ENCODE measurements at regions not wholly inside any gene's neighbourhood (a gene's known extent, or its start where the extent isn't known, plus 50 kb on each side); places are given as distances from the start of the nearest gene placed in this dataset.
"Not testable (repeated sequence)": the region's sequence is repeated elsewhere in the genome, so short reads cannot be mapped to it uniquely, and the experiment has no call there.

DNA sequence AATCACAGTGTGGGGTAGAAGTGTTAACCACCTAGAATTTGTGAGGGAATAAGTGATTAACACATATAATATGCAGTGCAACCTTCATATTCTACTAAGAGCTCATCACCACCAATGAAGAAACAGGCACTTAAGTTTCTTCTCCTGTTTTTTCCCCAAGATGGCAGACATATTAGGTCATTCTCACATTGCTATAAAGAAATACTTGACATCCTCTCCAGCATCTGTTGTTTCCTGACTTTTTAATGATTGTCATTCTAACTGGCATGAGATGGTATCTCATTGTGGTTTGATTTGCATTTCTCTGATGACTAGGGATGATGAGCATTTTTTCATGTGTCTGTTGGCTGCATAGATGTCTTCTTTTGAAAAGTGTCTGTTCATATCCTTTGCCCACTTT is 301.5 kb upstream of the CLEC14A start:
- not testable (repeated sequence) for DNase-seq

- peak in 1 of 2 experiments; percentile 21 for DNase-seq
Observed at GRCh38 chr14:38556252-38556651, 300.4 kb upstream of the CLEC14A start.

DNA sequence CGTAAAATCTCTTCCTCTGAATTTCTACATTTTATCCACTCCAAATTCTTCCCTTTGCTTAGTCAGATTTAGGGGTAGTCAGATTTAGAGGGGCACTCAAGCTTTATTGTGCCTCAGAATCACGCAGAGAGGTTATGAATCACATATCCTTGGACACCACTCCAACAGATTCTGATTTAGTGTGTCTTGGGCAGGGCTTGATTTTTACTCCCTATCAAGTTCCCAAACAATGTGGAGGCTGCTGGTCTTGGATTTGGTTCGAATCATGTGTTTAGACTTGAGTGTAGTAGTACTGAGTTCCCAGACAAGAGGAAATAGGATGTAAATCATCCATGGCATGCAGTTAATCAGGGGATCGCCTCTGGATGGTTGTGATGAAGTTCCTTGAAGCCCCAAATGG is 298.1 kb upstream of the CLEC14A start:
- no peak for DNase-seq

DNA sequence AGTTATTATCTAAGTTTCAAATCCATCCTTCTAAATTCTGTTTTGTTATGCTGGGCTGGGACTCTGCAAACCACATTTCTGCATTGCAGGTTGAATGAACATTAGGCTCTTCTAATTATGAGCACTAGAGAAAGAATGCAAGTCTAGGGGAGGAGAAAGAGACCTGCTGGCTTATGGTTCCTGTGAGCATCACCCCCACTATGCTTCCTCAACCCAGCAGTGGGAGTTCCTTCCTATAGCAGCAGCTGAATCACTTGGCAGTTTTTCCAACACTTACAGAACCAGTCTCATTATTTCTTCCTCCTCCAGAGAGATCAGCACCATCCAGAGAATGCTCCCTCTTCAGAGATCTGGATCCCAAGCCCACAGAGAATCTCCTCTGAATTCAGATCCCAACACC is 297.7 kb upstream of the CLEC14A start:
- no peak for DNase-seq

GRCh38 chr14:38549564-38549963 is 293.7 kb upstream of the CLEC14A start:
- no peak for DNase-seq

DNA sequence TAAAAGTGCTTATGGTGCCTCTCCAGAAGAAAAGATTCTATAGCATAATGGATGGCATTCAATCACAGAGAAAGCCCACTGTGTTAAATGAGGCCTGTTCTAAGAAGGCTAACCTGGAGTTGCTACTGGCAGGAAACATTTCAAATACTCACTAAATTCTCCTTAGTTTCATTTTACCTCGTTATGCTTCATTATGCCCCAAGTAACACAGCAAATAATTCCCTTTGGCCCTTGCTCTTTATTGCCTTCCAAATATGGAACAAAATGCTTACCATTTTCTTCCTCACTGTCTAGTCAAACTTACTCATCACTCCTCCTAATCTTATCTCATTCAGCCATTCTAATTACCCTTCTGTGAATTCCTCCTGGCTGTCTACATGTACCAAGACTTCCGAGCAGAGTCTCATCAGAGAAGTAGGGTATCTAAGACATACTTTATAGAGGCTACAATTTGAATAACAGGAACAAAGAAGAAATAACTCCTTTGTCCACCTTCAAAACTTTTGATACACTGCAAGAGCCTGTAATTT is 292.1 kb upstream of the CLEC14A start:
- no peak for DNase-seq

DNA sequence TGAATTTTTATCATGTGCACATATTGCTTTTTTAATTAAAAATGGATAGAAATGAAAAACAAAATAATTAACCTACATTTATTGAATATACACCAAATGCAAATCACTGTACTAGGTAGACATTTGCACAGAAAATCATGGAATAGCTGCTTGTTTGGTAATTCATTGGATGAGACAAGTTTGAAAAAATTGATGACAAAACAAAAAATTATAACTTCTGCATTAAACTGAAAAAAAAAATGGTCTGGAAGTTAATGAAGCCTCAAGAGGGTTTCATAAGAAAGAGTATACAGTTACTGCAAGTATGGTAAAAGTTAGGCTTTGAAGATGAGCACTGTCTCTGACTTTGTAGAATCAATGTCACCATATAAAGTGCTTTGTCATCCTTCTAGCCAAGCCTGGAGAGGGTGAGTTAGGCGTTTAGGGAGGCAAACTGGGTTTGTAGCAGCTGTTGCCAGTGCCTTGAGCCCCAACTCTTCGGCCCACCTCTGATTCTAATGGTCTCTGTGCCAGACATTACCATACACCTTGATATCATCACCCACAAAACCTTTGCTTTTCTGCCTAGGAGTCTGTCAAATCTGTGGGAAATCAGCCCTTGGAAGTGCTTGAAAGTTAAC is 291.1 kb upstream of the CLEC14A start:
- no peak for DNase-seq

GRCh38 chr14:38544776-38545175 is 288.9 kb upstream of the CLEC14A start:
- DNase-seq: no peak

DNA sequence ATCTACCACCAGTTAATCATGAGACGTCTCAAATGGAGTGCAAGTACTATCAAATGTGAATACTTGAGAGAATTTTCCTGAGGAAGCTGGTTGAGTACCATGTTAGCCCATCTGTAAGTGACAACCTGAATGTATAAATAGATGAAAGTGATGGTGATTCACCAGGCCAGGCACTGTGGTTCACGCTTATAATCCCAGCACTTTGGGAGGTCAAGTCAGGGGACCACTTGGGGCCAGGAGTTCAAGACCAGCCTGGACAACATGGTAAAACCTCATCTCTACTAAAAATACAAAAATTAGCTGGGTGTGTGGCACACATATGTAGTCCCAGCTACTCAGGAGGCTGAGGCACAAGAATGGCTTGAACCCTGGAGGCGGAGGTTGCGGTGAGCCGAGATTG is 288.0 kb upstream of the CLEC14A start:
- DNase-seq: not testable (repeated sequence)

DNA sequence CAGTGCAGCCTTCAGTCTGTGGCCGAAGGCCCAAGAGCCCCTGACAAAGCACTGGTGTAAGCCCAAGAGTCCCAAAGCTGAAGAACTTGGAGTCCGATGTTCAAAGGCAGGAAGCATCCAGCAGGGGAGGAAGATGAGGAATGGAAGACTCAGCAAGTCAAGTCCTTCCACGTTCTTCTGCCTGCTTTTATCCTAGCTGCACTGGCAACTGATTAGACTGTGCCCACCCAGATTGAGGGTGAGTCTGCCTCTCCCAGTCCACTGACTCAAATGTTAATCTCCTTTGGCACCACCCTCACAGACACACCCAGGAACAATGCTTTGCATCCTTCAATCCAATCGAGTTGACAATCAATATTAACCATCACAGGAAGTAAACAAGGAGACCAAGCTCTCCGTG is 282.2 kb upstream of the CLEC14A start:
- not testable (repeated sequence) for DNase-seq

DNA sequence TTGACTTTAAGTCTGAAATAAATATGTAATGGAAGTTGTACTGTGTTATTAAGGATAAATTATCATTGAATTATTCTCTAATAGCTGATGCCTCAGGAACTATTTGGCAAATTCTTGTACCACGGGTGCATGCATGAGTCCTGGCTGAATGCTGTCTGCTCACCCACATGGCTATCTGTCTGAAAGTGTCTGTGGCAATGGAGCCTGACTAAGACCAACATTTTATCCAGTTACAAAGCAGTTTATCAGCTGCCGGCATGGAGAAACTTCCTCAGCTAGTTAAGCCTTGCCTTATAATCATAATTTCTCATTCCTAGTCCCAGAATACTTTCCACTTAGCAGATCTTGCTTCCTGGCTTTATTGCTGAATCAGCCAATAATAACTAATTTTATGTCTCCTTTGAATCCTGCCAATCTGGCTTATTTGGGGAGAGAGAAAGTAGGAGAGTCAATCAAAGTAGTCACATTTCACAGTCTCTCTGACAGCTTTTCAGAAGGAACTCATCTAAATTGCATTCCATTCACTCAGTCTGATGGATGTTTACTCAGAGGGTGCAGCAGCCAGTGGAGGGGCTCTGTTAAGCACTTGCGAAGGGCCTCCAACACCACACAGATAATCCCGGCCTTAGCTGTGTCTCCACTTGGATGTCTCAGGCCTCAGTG is 280.6 kb upstream of the CLEC14A start:
- no peak for DNase-seq

- DNase-seq: no peak
Observed at GRCh38 chr14:38528582-38528981, 272.7 kb upstream of the CLEC14A start.

GRCh38 chr14:38527502-38527878 is 271.6 kb upstream of the CLEC14A start:
- DNase-seq: no peak

GRCh38 chr14:38526826-38527501 is 271.1 kb upstream of the CLEC14A start:
- no peak for DNase-seq

GRCh38 chr14:38524636-38525509 is 269.0 kb upstream of the CLEC14A start:
- no peak for DNase-seq

DNA sequence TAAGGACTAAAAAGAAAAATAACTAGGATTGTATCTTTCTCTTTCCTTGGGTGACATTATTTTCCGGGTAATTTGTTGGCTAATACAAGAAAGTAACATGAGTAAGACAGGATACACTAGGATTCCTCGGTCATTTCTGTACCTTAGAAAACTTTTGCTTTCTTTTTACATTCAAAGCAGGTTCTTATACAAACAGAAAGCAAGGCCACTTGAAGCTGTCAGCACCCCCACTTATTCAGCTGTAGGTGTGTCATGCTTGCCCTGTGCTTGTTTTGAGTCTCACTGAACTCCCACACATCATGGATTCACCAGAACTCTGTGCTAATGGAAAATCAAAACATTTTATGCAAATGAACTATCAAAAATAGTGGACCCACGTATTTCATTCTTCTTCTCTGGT is 266.8 kb upstream of the CLEC14A start:
- no peak for DNase-seq

DNA sequence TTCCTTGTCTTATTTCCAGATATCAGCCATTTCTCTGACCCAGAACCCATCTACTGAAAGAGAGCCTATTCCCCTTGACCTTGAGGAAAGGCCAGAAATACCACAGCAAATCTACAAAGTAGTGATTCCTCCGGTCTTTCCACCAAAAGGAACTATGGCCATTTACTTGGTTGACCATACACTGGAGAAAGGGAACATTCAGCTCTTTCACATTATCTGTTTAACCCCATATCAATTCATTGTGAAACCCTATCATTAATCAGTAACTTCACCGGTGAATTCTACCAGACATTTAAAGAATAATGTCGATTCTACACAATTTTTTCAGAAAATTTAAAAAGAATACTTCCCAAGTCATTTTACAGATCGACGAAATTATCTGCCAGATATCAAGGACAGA is 265.7 kb upstream of the CLEC14A start:
- DNase-seq: no peak

- no peak for DNase-seq
Observed at GRCh38 chr14:38517426-38517825, 261.5 kb upstream of the CLEC14A start.

- DNase-seq: no peak
Observed at GRCh38 chr14:38512236-38512635, 256.3 kb upstream of the CLEC14A start.

DNA sequence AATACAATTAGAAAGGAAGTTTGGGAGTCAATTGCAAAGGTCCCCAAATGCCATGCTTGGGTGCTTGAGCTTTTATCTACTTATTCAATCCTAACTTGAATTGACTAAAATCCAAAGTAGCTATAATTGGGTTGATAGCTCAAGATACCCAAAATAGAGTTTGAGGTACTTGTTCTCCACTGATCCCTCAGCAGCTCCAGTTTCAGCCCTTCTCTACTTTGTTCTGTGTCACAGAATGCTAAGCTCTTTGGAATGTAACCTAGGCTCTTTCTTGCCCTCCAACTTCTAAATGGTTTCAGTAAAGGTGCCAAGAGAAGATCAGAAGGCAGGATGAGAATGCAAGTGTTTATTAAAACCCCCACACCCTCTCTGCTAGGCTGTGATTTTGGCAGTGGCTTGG is 251.4 kb upstream of the CLEC14A start:
- no peak for DNase-seq

GRCh38 chr14:38505973-38506249 is 250.0 kb upstream of the CLEC14A start:
- no peak for DNase-seq

DNA sequence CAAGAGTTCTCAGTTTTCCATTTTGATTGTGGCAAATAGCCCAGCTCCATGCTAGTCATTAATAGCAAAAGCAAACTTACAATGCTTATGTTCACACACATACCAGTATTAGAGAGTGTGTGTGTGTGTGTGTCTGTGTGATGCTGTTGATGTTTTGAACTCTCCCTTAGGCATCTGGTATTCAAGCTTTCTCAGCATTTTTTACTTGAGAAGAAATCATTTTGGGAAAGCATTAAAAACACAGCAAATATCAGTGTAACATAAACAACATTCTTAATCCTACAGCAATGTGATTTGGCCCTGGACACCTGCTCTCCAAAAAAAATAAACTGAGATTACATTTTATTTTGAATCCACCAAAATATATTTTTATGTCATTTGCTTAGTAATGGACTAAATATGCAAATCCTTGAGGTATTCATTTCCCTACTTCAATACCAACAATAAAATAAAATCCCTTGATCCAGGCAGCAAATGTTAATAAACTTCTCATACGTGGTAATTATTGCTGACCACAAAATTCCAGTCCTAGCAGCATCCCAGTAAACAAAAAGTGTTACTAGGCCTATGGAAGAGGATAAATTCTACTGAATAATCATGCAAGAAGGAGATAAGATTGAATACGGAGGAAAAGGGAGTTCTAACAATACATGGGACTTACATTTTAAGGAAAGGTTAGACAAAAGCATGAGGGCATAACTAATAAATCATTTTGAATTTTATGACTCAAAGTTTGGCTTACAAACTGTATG is 249.5 kb upstream of the CLEC14A start:
- no peak for DNase-seq

DNA sequence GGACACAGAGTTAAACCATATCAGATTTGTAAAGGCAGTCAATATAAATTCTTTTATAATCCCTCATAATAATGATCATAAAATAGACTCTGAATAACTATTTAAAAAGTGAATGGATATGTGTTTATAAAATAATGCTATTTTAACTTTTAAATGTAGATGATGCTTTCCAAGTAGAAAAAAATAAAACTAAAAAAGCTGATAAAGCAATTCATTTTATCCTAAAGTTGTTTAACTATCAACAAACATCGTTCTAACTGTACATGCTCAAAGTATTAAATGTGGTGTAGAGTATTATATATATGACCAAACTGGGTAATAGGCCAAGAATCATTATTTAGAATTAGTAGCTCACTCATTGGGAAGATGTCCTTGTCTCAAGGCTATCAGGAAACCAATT is 248.3 kb upstream of the CLEC14A start:
- DNase-seq: no peak

Measured in NCI-H524 (cell line).